SK-N-SH treated with all-trans-retinoic acid at 6 μM for 48 hours (cell line): ENCODE measurements at regions not wholly inside any gene's neighbourhood (a gene's known extent, or its start where the extent isn't known, plus 50 kb on each side); places are given as distances from the start of the nearest gene placed in this dataset.

Source experiments
- BACH2 ChIP-seq: fragments of 250-450 bp; sonication (Bioruptor Pico); IDR thresholded peaks from 2 replicates; pipeline ENCODE4 v1.9.0; 2021; ENCODE audit warnings: mild to moderate bottlenecking, borderline replicate concordance
- CREB5 ChIP-seq: fragments of 250-450 bp; sonication (Bioruptor Pico); IDR thresholded peaks from 2 replicates; pipeline ENCODE4 v1.5.1; 2020; ENCODE audit warnings: low read depth, mild to moderate bottlenecking, moderate library complexity
- CSDC2 ChIP-seq: fragments of 250-450 bp; sonication (Bioruptor Pico); IDR thresholded peaks from 2 replicates; pipeline ENCODE4 v1.5.0; 2020; ENCODE audit warnings: mild to moderate bottlenecking, moderate library complexity
- ISL1 ChIP-seq: fragments of 250-450 bp; sonication (Bioruptor Pico); IDR thresholded peaks from 2 replicates; pipeline ENCODE4 v2.1.2; 2022; ENCODE audit warnings: mild to moderate bottlenecking, moderate library complexity
- PATZ1 ChIP-seq: fragments of 250-450 bp; sonication (Bioruptor Pico); IDR thresholded peaks from 2 replicates; pipeline ENCODE4 v1.8.0; 2020; ENCODE audit warnings: mild to moderate bottlenecking, moderate library complexity, borderline replicate concordance
- RARB ChIP-seq: fragments of 250-450 bp; sonication (Bioruptor Pico); IDR thresholded peaks from 2 replicates; pipeline ENCODE4 v1.8.0; 2021; ENCODE audit warnings: mild to moderate bottlenecking, moderate library complexity
- TSHZ2 ChIP-seq: fragments of 250-450 bp; sonication (Bioruptor Pico); IDR thresholded peaks from 2 replicates; pipeline ENCODE4 v1.5.0; 2020; ENCODE audit warnings: mild to moderate bottlenecking, moderate library complexity
- ZC3H10 ChIP-seq: fragments of 250-450 bp; sonication (Bioruptor Pico); IDR thresholded peaks from 2 replicates; pipeline ENCODE4 v1.5.1; 2021; ENCODE audit warnings: mild to moderate bottlenecking, moderate library complexity
- ZFP3 ChIP-seq: fragments of 250-450 bp; sonication (Bioruptor Pico); IDR thresholded peaks from 2 replicates; pipeline ENCODE4 v1.5.0; 2020; ENCODE audit warnings: mild to moderate bottlenecking, moderate library complexity
- ZFP30 ChIP-seq: fragments of 450-650 bp; formaldehyde crosslinking; IDR thresholded peaks from 2 replicates; pipeline ENCODE4 v1.5.0; 2022; ENCODE audit warnings: mild to moderate bottlenecking, moderate library complexity
- ZNF565 ChIP-seq: fragments of 450-650 bp; formaldehyde crosslinking; conservative IDR thresholded peaks from 2 replicates; pipeline ENCODE4 v1.5.0; 2020; ENCODE audit warnings: low read depth, mild to moderate bottlenecking, moderate library complexity

- TF ChIP-seq ZFP30 (CRISPR knock-in tag) (no peak), BACH2 (CRISPR knock-in tag) (no peak), ZC3H10 (CRISPR knock-in tag) (no peak), ISL1 (CRISPR knock-in tag) (no peak), CREB5 (CRISPR knock-in tag) (no peak), CSDC2 (CRISPR knock-in tag) (no peak), ZNF565 (CRISPR knock-in tag) (no peak), PATZ1 (CRISPR knock-in tag) (no peak), RARB (CRISPR knock-in tag) (no peak), ZFP3 (CRISPR knock-in tag) (no peak), TSHZ2 (CRISPR knock-in tag) (no peak)
These were observed 451.3 kb upstream of the LMCD1 start for GRCh38 chr3:8050283-8050682.
